H1 (cell line): ENCODE measurements at regions not wholly inside any gene's neighbourhood (a gene's known extent, or its start where the extent isn't known, plus 50 kb on each side); places are given as distances from the start of the nearest gene placed in this dataset.

Experiments
- CTCF ChIA-PET: fragments of 300-600 bp; sonication (Branson Sonifier 250); formaldehyde crosslinking; loops from one replicate; lab custom pipeline; 2021; ENCODE audit not compliant: partially characterized antibody; lab: Charles Lee
- POLR2A ChIA-PET: fragments of 300-600 bp; sonication (Branson Sonifier 250); formaldehyde crosslinking; loops from one replicate; lab custom pipeline; 2021; ENCODE audit warnings: inconsistent platforms; ENCODE audit not compliant: partially characterized antibody; lab: Charles Lee
- DNase-seq, 2 experiments: peaks; one replicate each; pipeline versions ENCODE4 v3.0.0 to v3.0.0-alpha.2; 2010 to 2022; ENCODE audit warnings: low spot score in 2 of 2, low read depth in 1 of 2, mixed read lengths in 1 of 2
- FAIRE-seq: peaks from 2 replicates; lab custom pipeline; 2011; peaks lifted over from hg19 to GRCh38; lab: Jason Lieb, UNC
- H2AFZ ChIP-seq: 2 replicates; pipeline ENCODE4 v1.8.1; 2012; ENCODE audit warnings: low read length, inconsistent platforms
- H2AK5ac ChIP-seq: 2 replicates; pipeline ENCODE4 v1.6.1; 2013; ENCODE audit warnings: low read depth, low read length
- H2BK120ac ChIP-seq: replicated peaks from 2 replicates; pipeline ENCODE3; 2013; ENCODE audit warnings: low read depth, low read length, inconsistent platforms
- H2BK12ac ChIP-seq: 2 replicates; pipeline ENCODE4 v1.6.1; 2013; ENCODE audit warnings: low read depth, low read length
- H2BK15ac ChIP-seq: 2 replicates; pipeline ENCODE4 v1.6.1; 2013; ENCODE audit warnings: low read length
- H2BK20ac ChIP-seq: 2 replicates; pipeline ENCODE4 v1.6.1; 2013; ENCODE audit warnings: low read length
- H2BK5ac ChIP-seq: 2 replicates; pipeline ENCODE4 v1.6.1; 2013; ENCODE audit warnings: low read depth, low read length
- H3K14ac ChIP-seq: 2 replicates; pipeline ENCODE4 v1.6.1; 2013; ENCODE audit warnings: inconsistent platforms; ENCODE audit not compliant: insufficient read length
- H3K18ac ChIP-seq: 2 replicates; pipeline ENCODE4 v1.6.1; 2013; ENCODE audit warnings: low read length; ENCODE audit errors: extremely low read depth
- H3K23ac ChIP-seq: 2 replicates; pipeline ENCODE4 v1.6.1; 2013; ENCODE audit warnings: inconsistent platforms; ENCODE audit not compliant: insufficient read length
- H3K23me2 ChIP-seq: 2 replicates; pipeline ENCODE4 v1.6.1; 2013; ENCODE audit warnings: low read depth, low read length
- H3K27ac ChIP-seq: 2 replicates; pipeline ENCODE4 v1.6.1; 2011; ENCODE audit warnings: low read depth, low read length, inconsistent platforms
- H3K27me3 ChIP-seq, 4 experiments: replicated peaks in 1 of 4; 1 replicate in 1 of 4; 2 replicates in 3 of 4; pipeline versions ENCODE4 v1.6.1 to v1.8.1; 2011 to 2013; ENCODE audit warnings: low read length in 3 of 4, mild to moderate bottlenecking in 3 of 4, inconsistent platforms in 2 of 4, mixed read lengths in 2 of 4, moderate library complexity in 1 of 4; ENCODE audit not compliant: control insufficient read depth in 3 of 4, insufficient read depth in 3 of 4; ENCODE audit errors: extremely low read depth in 1 of 4
- H3K36me3 ChIP-seq, 4 experiments: 2 replicates each; pipeline versions ENCODE4 v1.6.1 to v1.8.1; 2011 to 2013; ENCODE audit warnings: mild to moderate bottlenecking in 4 of 4, low read length in 3 of 4, moderate library complexity in 2 of 4, control low read depth in 1 of 4, inconsistent platforms in 1 of 4; ENCODE audit not compliant: insufficient read depth in 4 of 4, control insufficient read depth in 2 of 4
- H3K4ac ChIP-seq: replicated peaks from 2 replicates; pipeline ENCODE3; 2013; ENCODE audit warnings: low read length, low read depth, mixed read lengths, inconsistent platforms; ENCODE audit not compliant: insufficient read length
- H3K4me1 ChIP-seq, 4 experiments: replicated peaks in 1 of 4; 1 replicate in 1 of 4; 2 replicates in 3 of 4; pipeline versions ENCODE4 v1.6.1 to v1.8.1; 2011 to 2013; ENCODE audit warnings: low read length in 3 of 4, inconsistent platforms in 2 of 4, mixed read lengths in 1 of 4; ENCODE audit not compliant: insufficient read depth in 4 of 4, control insufficient read depth in 3 of 4
- H3K4me2 ChIP-seq, 2 experiments: 2 replicates each; pipeline versions ENCODE4 v1.6.1 to v1.8.1; 2011 to 2013; ENCODE audit warnings: low read depth in 2 of 2, low read length in 2 of 2, control low read depth in 1 of 2, inconsistent platforms in 1 of 2, mild to moderate bottlenecking in 1 of 2; ENCODE audit not compliant: insufficient read depth in 1 of 2
- H3K4me3 ChIP-seq, 4 experiments: fragments of 200-600, 300-600 bp in 1 of 4; sonication (generic), shearing (Covaris generic), sonication (Bioruptor Twin) in 1 of 4; 2 replicates each; pipeline versions ENCODE4 v1.5.1 to v1.8.1; 2011 to 2016; ENCODE audit warnings: low read length in 4 of 4, low read depth in 3 of 4, control low read depth in 2 of 4, inconsistent platforms in 2 of 4, mild to moderate bottlenecking in 2 of 4, mixed read lengths in 1 of 4, moderate library complexity in 1 of 4; ENCODE audit not compliant: insufficient read depth in 2 of 4; ENCODE audit errors: extremely low read depth in 1 of 4
- H3K56ac ChIP-seq: replicated peaks from 2 replicates; pipeline ENCODE3; 2013; ENCODE audit warnings: low read depth, mild to moderate bottlenecking, mixed read lengths, low read length, inconsistent platforms; ENCODE audit not compliant: insufficient read length
- H3K79me1 ChIP-seq: 2 replicates; pipeline ENCODE4 v1.6.1; 2013; ENCODE audit warnings: low read depth, low read length, control low read depth
- H3K79me2 ChIP-seq, 2 experiments: 2 replicates each; pipeline versions ENCODE4 v1.6.1 to v1.8.1; 2012 to 2013; ENCODE audit warnings: low read length in 2 of 2, mild to moderate bottlenecking in 2 of 2, inconsistent platforms in 1 of 2; ENCODE audit not compliant: insufficient read depth in 2 of 2, control insufficient read depth in 1 of 2
- H3K9ac ChIP-seq, 4 experiments: replicated peaks in 1 of 4; 1 replicate in 1 of 4; 2 replicates in 3 of 4; pipeline versions ENCODE4 v1.6.1 to v1.8.1; 2011 to 2013; ENCODE audit warnings: low read depth in 3 of 4, low read length in 3 of 4, control low read depth in 2 of 4, mild to moderate bottlenecking in 2 of 4, moderate library complexity in 2 of 4, inconsistent platforms in 1 of 4; ENCODE audit errors: extremely low read depth in 1 of 4
- H3K9me3 ChIP-seq, 2 experiments: 2 replicates each; pipeline versions ENCODE4 v1.6.1 to v1.8.1; 2012 to 2013; ENCODE audit warnings: mild to moderate bottlenecking in 2 of 2, moderate library complexity in 2 of 2, control low read depth in 1 of 2, inconsistent platforms in 1 of 2, low read depth in 1 of 2, low read length in 1 of 2, mixed read lengths in 1 of 2; ENCODE audit not compliant: insufficient read depth in 2 of 2
- H4K20me1 ChIP-seq, 2 experiments: replicated peaks in 1 of 2; 2 replicates each; pipeline versions ENCODE3 to v1.8.1; 2011 to 2013; ENCODE audit warnings: inconsistent platforms in 2 of 2, low read length in 2 of 2, mild to moderate bottlenecking in 1 of 2; ENCODE audit not compliant: insufficient read depth in 2 of 2, control insufficient read depth in 1 of 2
- H4K5ac ChIP-seq: 2 replicates; pipeline ENCODE4 v1.6.1; 2013; ENCODE audit warnings: low read length, low read depth, mixed read lengths, inconsistent platforms; ENCODE audit not compliant: insufficient read length
- H4K8ac ChIP-seq: 2 replicates; pipeline ENCODE4 v1.8.0; 2013; ENCODE audit warnings: mild to moderate bottlenecking, moderate library complexity, low read length, inconsistent platforms; ENCODE audit not compliant: insufficient read depth; ENCODE audit errors: extremely low read depth
- H4K91ac ChIP-seq: replicated peaks from 2 replicates; pipeline ENCODE3; 2013; ENCODE audit warnings: low read length, mixed read lengths, inconsistent platforms; ENCODE audit not compliant: insufficient read length
- NANOG ChIP-seq: IDR thresholded peaks from 2 replicates; pipeline ENCODE4 v1.6.1; 2011; ENCODE audit warnings: low read length, low read depth, mild to moderate bottlenecking, inconsistent platforms; ENCODE audit not compliant: insufficient read depth, poor library complexity, severe bottlenecking
- WGBS, 2 experiments: shearing (Covaris generic) in 1 of 2; methylation state at CpG; one replicate each; pipeline versions ENCODE4 v1.1.6 to v1.1.7; 2013 to 2015; ENCODE audit warnings: low lambda C conversion rate in 2 of 2, mixed read lengths in 2 of 2, inconsistent platforms in 1 of 2, low coverage in 1 of 2, missing lambda C conversion rate in 1 of 2; ENCODE audit not compliant: insufficient replicate concordance in 2 of 2, insufficient coverage in 1 of 2, insufficient read length in 1 of 2; ENCODE audit errors: extremely low coverage in 1 of 2, missing lambda C conversion rate in 1 of 2; 5-methylcytosine and 5-hydroxymethylcytosine counted together

- H3K23me2 ChIP-seq, result no peaks in the 10 kb centered on the region
- no peak overlapping the region for H2BK15ac ChIP-seq
- no peaks in the 10 kb centered on the region for H3K36me3 ChIP-seq
- no peak overlapping the region for H4K5ac ChIP-seq
- no peak for TF ChIP-seq NANOG
- no peak overlapping the region for H4K8ac ChIP-seq
- CTCF ChIA-PET, result interaction anchor here (1.4 kb wide), 1 partner anchor 321 kb away, joined by 3 read pairs; no protein-coding TSS in a partner anchor
- H3K18ac ChIP-seq, result no peak overlapping the region
- WGBS, 2 experiments, result 100% methylated on average over 1 of the region's 11 CpGs; no CpG with 5 or more reads in 1 of the 2 experiments
- no peaks in the 10 kb centered on the region; a peak in 1 of 7 replicates for H3K4me1 ChIP-seq
- POLR2A ChIA-PET, result no interaction called here
- no peak overlapping the region for H3K56ac ChIP-seq
- H2AK5ac ChIP-seq, result no peak overlapping the region
- H3K23ac ChIP-seq, result no peak overlapping the region
- H2BK120ac ChIP-seq, result no peak overlapping the region
- no peak overlapping the region for H2BK5ac ChIP-seq
- H3K27ac ChIP-seq, result no peak overlapping the region
- H3K4me2 ChIP-seq, result no peak overlapping the region
- no peaks in the 10 kb centered on the region for H3K9me3 ChIP-seq
- no peak overlapping the region for H2BK12ac ChIP-seq
- FAIRE-seq (no peak), DNase-seq (no peak)
- H2BK20ac ChIP-seq, result no peak overlapping the region
- no peaks in the 10 kb centered on the region for H3K27me3 ChIP-seq
- H4K20me1 ChIP-seq, result no peaks in the 10 kb centered on the region
- H3K79me2 ChIP-seq, result no peaks in the 10 kb centered on the region
- H2AFZ ChIP-seq, result no peak overlapping the region
- no peak overlapping the region for H3K9ac ChIP-seq
- no peak overlapping the region for H3K4ac ChIP-seq
- H3K14ac ChIP-seq, result no peak overlapping the region
- H3K79me1 ChIP-seq, result no peaks in the 10 kb centered on the region
- no peak overlapping the region for H3K4me3 ChIP-seq
- no peak overlapping the region for H4K91ac ChIP-seq
Measured at GRCh38 chr2:41378420-41378819, 669.4 kb upstream of the PKDCC start.
